ENCODE measurements at regions not wholly inside any gene's neighbourhood (a gene's known extent, or its start where the extent isn't known, plus 50 kb on each side); places are given as distances from the start of the nearest gene placed in this dataset.

GRCh38 chr2:191577605-191578004, 100.3 kb upstream of the NABP1 start:
- H3K4me1 ChIP-seq (ENCODE audit: low read length), result peaks cover 68% of the 10 kb centered on the region
- H2AFZ ChIP-seq (ENCODE audit: low read depth, low read length), result no peak overlapping the region
- H3K9ac ChIP-seq (ENCODE audit: low read length), result peak overlapping the region; percentile 67
- H3K79me2 ChIP-seq (ENCODE audit: low read length), result peaks cover 4% of the 10 kb centered on the region
- no peaks in the 10 kb centered on the region for H4K20me1 ChIP-seq (ENCODE audit: insufficient read depth, low read length)
- H3K36me3 ChIP-seq (replicated peaks; ENCODE audit: low read depth, low read length), result no peaks in the 10 kb centered on the region
- H3K27ac ChIP-seq (ENCODE audit: low read length), result peak overlapping the region; percentile 91
- H3K4me3 ChIP-seq (ENCODE audit: low read length), result peak overlapping the region; percentile 16
- peak overlapping the region; percentile 70 for H3K4me2 ChIP-seq (ENCODE audit: low read length)
- H3K27me3 ChIP-seq (ENCODE audit: low read depth, low read length), result no peaks in the 10 kb centered on the region
- H3K9me3 ChIP-seq (ENCODE audit: insufficient read depth, low read length), result no peaks in the 10 kb centered on the region
- TF ChIP-seq CTCF (IDR thresholded peaks at IDR 0.05; ENCODE audit: low read depth, low read length) (no peak), EZH2phosphoT487 (IDR thresholded peaks at IDR 0.05; ENCODE audit: low read depth) (no peak)

GRCh38 chr2:191578031-191578430, 99.9 kb upstream of the NABP1 start:
- Histone ChIP-seq H3K4me1 (ENCODE audit: low read length) (peaks cover 64% of the 10 kb centered on the region), H3K36me3 (replicated peaks; ENCODE audit: low read depth, low read length) (no peaks in the 10 kb centered on the region), H3K4me2 (ENCODE audit: low read length) (peak overlapping the region; percentile 15; the same call in 1 of the 2 replicates), H3K27me3 (ENCODE audit: low read depth, low read length) (no peaks in the 10 kb centered on the region), H3K27ac (ENCODE audit: low read length) (peak overlapping the region; percentile 91), H3K79me2 (ENCODE audit: low read length) (peaks cover 4% of the 10 kb centered on the region), H2AFZ (ENCODE audit: low read depth, low read length) (no peak overlapping the region), H4K20me1 (ENCODE audit: insufficient read depth, low read length) (no peaks in the 10 kb centered on the region), H3K9me3 (ENCODE audit: insufficient read depth, low read length) (no peaks in the 10 kb centered on the region), H3K9ac (ENCODE audit: low read length) (peak overlapping the region; percentile 67; the same call in 1 of the 2 replicates), H3K4me3 (ENCODE audit: low read length) (no peak overlapping the region)
- TF ChIP-seq EZH2phosphoT487 (IDR thresholded peaks at IDR 0.05; ENCODE audit: low read depth) (no peak), CTCF (IDR thresholded peaks at IDR 0.05; ENCODE audit: low read depth, low read length) (no peak)

- Histone ChIP-seq H3K27ac (ENCODE audit: low read length) (no peak overlapping the region), H3K9me3 (ENCODE audit: insufficient read depth, low read length) (no peaks in the 10 kb centered on the region), H3K27me3 (ENCODE audit: low read depth, low read length) (no peaks in the 10 kb centered on the region), H4K20me1 (ENCODE audit: insufficient read depth, low read length) (no peaks in the 10 kb centered on the region), H3K4me2 (ENCODE audit: low read length) (no peak overlapping the region), H3K4me1 (ENCODE audit: low read length) (peaks cover 39% of the 10 kb centered on the region), H3K4me3 (ENCODE audit: low read length) (no peak overlapping the region), H3K36me3 (replicated peaks; ENCODE audit: low read depth, low read length) (no peaks in the 10 kb centered on the region), H3K9ac (ENCODE audit: low read length) (no peak overlapping the region), H2AFZ (ENCODE audit: low read depth, low read length) (no peak overlapping the region), H3K79me2 (ENCODE audit: low read length) (no peaks in the 10 kb centered on the region)
- no peak for TF ChIP-seq EZH2phosphoT487 (IDR thresholded peaks at IDR 0.05; ENCODE audit: low read depth)
- no peak for TF ChIP-seq CTCF (IDR thresholded peaks at IDR 0.05; ENCODE audit: low read depth, low read length)
Observed at GRCh38 chr2:191580581-191580980, 97.4 kb upstream of the NABP1 start.

GRCh38 chr2:191581003-191581402, 96.9 kb upstream of the NABP1 start:
- H2AFZ ChIP-seq (ENCODE audit: low read depth, low read length), result no peak overlapping the region
- H3K36me3 ChIP-seq (replicated peaks; ENCODE audit: low read depth, low read length), result no peaks in the 10 kb centered on the region
- H3K79me2 ChIP-seq (ENCODE audit: low read length), result no peaks in the 10 kb centered on the region
- H3K4me3 ChIP-seq (ENCODE audit: low read length), result no peak overlapping the region
- H3K9me3 ChIP-seq (ENCODE audit: insufficient read depth, low read length), result no peaks in the 10 kb centered on the region
- peaks cover 39% of the 10 kb centered on the region for H3K4me1 ChIP-seq (ENCODE audit: low read length)
- no peak overlapping the region for H3K9ac ChIP-seq (ENCODE audit: low read length)
- no peak overlapping the region for H3K4me2 ChIP-seq (ENCODE audit: low read length)
- TF ChIP-seq CTCF (IDR thresholded peaks at IDR 0.05; ENCODE audit: low read depth, low read length) (no peak), EZH2phosphoT487 (IDR thresholded peaks at IDR 0.05; ENCODE audit: low read depth) (no peak)
- no peak overlapping the region for H3K27ac ChIP-seq (ENCODE audit: low read length)
- H3K27me3 ChIP-seq (ENCODE audit: low read depth, low read length), result no peaks in the 10 kb centered on the region
- no peaks in the 10 kb centered on the region for H4K20me1 ChIP-seq (ENCODE audit: insufficient read depth, low read length)

Data from OCI-LY3 (cell line).